Mammary epithelial cell (primary cell): ENCODE measurements at regions not wholly inside any gene's neighbourhood (a gene's known extent, or its start where the extent isn't known, plus 50 kb on each side); places are given as distances from the start of the nearest gene placed in this dataset.

ENCODE experiments used
- CTCF ChIP-seq, 2 donors: IDR thresholded peaks in 1 of 2; conservative IDR thresholded peaks in 1 of 2; 2 replicates each; pipeline ENCODE4 v1.5.1; 2011 to 2012; ENCODE audit warnings: inconsistent platforms in 2 of 2, low read length in 2 of 2, mild to moderate bottlenecking in 2 of 2, control low read depth in 1 of 2, low read depth in 1 of 2; ENCODE audit not compliant: insufficient read depth in 1 of 2; ENCODE audit errors: extremely low read depth in 1 of 2
- EZH2 ChIP-seq: IDR thresholded peaks from 2 replicates; pipeline ENCODE4 v1.6.1; 2012; ENCODE audit warnings: low read length, inconsistent platforms, borderline replicate concordance

GRCh38 chr18:78140294-78140693 lies 839.3 kb upstream of the SALL3 start:
- TF ChIP-seq CTCF (conservative IDR thresholded peaks at IDR 0.05 in 1 of 2, IDR thresholded peaks at IDR 0.05 in 1 of 2; ENCODE audit: extremely low read depth in 1 of 2, insufficient read depth in 1 of 2, low read depth in 1 of 2, low read length in 2 of 2) (no peak), EZH2 (no peak)
